ENCODE measurements at regions not wholly inside any gene's neighbourhood (a gene's known extent, or its start where the extent isn't known, plus 50 kb on each side); places are given as distances from the start of the nearest gene placed in this dataset.

- TF ChIP-seq RCOR1 (conservative IDR thresholded peaks at IDR 0.05; ENCODE audit: low read depth, low read length) (no peak), SP1 (IDR thresholded peaks at IDR 0.05; ENCODE audit: low read depth, low read length) (no peak)
These were observed 179.3 kb downstream of the DEPDC1B start for GRCh38 chr5:60520451-60521227.
